ENCODE measurements at regions not wholly inside any gene's neighbourhood (a gene's known extent, or its start where the extent isn't known, plus 50 kb on each side); places are given as distances from the start of the nearest gene placed in this dataset.

DNA sequence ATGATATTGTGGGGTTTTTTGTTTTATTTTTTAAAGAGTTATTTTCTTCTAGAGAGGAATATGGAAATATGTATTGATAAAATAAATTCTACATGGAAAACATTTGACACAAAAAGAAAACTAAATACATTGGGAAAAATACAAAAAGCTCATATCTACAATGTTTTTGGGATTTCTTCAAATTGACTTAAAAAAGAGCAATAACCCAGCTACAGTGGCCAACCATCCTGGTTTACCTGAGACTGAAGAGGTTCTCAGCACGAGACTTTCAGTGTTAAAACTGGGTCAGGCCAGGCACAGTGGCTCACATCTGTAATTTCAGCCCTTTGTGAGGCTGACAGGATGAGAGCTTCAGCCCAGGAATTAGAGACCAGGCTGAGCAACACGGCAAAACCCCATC lies 56.7 kb upstream of the MYCN start:
- TF ChIP-seq CTCF (IDR thresholded peaks at IDR 0.05): no peak
- no peak for TF ChIP-seq POLR2A (IDR thresholded peaks at IDR 0.05)
- no peak for TF ChIP-seq EP300 (IDR thresholded peaks at IDR 0.05; ENCODE audit: low read depth)
- TF ChIP-seq POLR2AphosphoS5 (IDR thresholded peaks at IDR 0.05): no peak

All from transverse colon (tissue), 4 donors.